Bronchial epithelial cell (primary cell): ENCODE measurements at regions not wholly inside any gene's neighbourhood (a gene's known extent, or its start where the extent isn't known, plus 50 kb on each side); places are given as distances from the start of the nearest gene placed in this dataset.
A peak's percentile ranks its signal among the peaks of the same experiment; 100 is the strongest.

Source experiments
- DNase-seq: peaks from one replicate; pipeline ENCODE4 v3.0.0-alpha.2; 2010; ENCODE audit warnings: low read depth
- FAIRE-seq: peaks from 2 replicates; lab custom pipeline; 2011; peaks lifted over from hg19 to GRCh38; lab: Jason Lieb, UNC
- H3K27me3 ChIP-seq: 2 replicates; pipeline ENCODE4 v1.5.1; 2011; ENCODE audit warnings: low read length; ENCODE audit not compliant: control insufficient read depth, insufficient read depth
- H3K36me3 ChIP-seq: 2 replicates; pipeline ENCODE4 v1.5.1; 2011; ENCODE audit warnings: low read length; ENCODE audit not compliant: control insufficient read depth, insufficient read depth
- H3K4me3 ChIP-seq: 2 replicates; pipeline ENCODE4 v1.5.1; 2011; ENCODE audit warnings: mild to moderate bottlenecking, low read depth, low read length, control low read depth
- TF ChIP-seq, protein P1 (sequence below): IDR thresholded peaks from 2 replicates; pipeline ENCODE4 v1.5.1; 2011; ENCODE audit warnings: mild to moderate bottlenecking, moderate library complexity, low read length, control low read depth, inconsistent platforms; ENCODE audit not compliant: insufficient read depth, severe bottlenecking

DNA sequence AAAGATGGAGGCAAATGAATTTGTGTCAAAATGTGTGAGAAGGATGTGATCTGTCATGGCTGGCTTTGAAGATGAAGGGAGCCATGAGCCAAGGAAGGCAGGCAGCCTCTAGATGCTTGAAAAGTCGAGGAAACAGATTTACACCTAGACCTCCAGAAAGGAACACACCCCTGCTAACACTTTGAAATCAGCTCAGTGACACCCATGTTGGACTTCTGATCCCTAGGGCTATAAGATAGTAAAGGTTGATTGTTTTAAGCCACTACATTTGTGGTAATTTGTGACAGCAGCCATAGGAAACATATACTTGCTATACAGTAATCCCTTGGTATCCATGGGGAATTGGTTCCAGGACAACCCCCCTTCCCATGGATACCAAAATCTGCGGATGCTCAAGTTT is 80.5 kb upstream of the DYRK2 start:
- DNase-seq (no peak), FAIRE-seq (peak; percentile 94)
- Histone ChIP-seq H3K4me3 (no peak overlapping the region), H3K36me3 (no peaks in the 10 kb centered on the region), H3K27me3 (no peaks in the 10 kb centered on the region)
- TF ChIP-seq, protein P1, sequence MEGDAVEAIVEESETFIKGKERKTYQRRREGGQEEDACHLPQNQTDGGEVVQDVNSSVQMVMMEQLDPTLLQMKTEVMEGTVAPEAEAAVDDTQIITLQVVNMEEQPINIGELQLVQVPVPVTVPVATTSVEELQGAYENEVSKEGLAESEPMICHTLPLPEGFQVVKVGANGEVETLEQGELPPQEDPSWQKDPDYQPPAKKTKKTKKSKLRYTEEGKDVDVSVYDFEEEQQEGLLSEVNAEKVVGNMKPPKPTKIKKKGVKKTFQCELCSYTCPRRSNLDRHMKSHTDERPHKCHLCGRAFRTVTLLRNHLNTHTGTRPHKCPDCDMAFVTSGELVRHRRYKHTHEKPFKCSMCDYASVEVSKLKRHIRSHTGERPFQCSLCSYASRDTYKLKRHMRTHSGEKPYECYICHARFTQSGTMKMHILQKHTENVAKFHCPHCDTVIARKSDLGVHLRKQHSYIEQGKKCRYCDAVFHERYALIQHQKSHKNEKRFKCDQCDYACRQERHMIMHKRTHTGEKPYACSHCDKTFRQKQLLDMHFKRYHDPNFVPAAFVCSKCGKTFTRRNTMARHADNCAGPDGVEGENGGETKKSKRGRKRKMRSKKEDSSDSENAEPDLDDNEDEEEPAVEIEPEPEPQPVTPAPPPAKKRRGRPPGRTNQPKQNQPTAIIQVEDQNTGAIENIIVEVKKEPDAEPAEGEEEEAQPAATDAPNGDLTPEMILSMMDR, result no peak

GRCh38 chr12:67572492-67572891 is 76.1 kb upstream of the DYRK2 start:
- no peak for DNase-seq
- TF ChIP-seq, protein P1, result no peak
- no peaks in the 10 kb centered on the region for H3K27me3 ChIP-seq
- H3K4me3 ChIP-seq, result no peak overlapping the region
- FAIRE-seq, result no peak
- H3K36me3 ChIP-seq, result no peaks in the 10 kb centered on the region

- DNase-seq, result no peak
- H3K4me3 ChIP-seq, result no peak overlapping the region
- FAIRE-seq, result no peak
- TF ChIP-seq, protein P1, result no peak
- no peaks in the 10 kb centered on the region for H3K36me3 ChIP-seq
- no peaks in the 10 kb centered on the region for H3K27me3 ChIP-seq
Observed at GRCh38 chr12:67573566-67573965, 75.0 kb upstream of the DYRK2 start.

GRCh38 chr12:67578976-67579661 is 69.4 kb upstream of the DYRK2 start:
- no peak for DNase-seq
- TF ChIP-seq, protein P1, result no peak
- Histone ChIP-seq H3K36me3 (no peaks in the 10 kb centered on the region), H3K27me3 (no peaks in the 10 kb centered on the region), H3K4me3 (no peak overlapping the region)
- FAIRE-seq, result no peak

DNA sequence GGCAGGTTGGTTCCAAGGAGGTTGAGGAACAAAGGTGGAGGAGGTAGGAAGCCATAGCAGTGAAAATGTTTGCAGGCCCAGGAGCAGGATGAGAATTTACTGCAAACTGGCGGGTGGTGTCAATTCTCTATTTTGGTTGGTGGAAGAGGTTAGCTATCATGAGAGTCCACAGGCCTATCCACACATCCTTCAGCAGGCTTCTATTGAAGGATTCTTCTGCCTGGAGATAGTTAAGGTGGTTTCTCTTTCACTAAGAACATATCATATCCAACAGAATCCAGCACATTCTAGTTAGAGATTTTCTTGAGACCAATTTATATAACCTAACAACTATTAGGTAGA is 68.9 kb upstream of the DYRK2 start:
- TF ChIP-seq, protein P1, result no peak
- FAIRE-seq, result no peak
- H3K36me3 ChIP-seq, result no peaks in the 10 kb centered on the region
- no peak overlapping the region for H3K4me3 ChIP-seq
- H3K27me3 ChIP-seq, result no peaks in the 10 kb centered on the region
- no peak for DNase-seq
